ENCODE measurements at regions not wholly inside any gene's neighbourhood (a gene's known extent, or its start where the extent isn't known, plus 50 kb on each side); places are given as distances from the start of the nearest gene placed in this dataset.

- no TSS peak for BruUV-seq (replicated peaks)
- Histone ChIP-seq H4K20me1 (ENCODE audit: insufficient read depth, low read length) (no peaks in the 10 kb centered on the region), H3K4me1 (ENCODE audit: insufficient read depth, low read length) (no peaks in the 10 kb centered on the region), H3K79me2 (ENCODE audit: insufficient read depth, low read length) (no peaks in the 10 kb centered on the region), H3K9me3 (ENCODE audit: low read length) (peaks cover 15% of the 10 kb centered on the region; the same call in 1 of the 2 replicates), H3K27ac (ENCODE audit: extremely low read length, insufficient read depth, low read length) (no peak overlapping the region), H2AFZ (ENCODE audit: low read length) (no peak overlapping the region), H3K4me2 (ENCODE audit: low read depth, low read length) (no peak overlapping the region), H3K9ac (ENCODE audit: insufficient read depth, low read depth, low read length) (no peak overlapping the region), H3K4me3 (replicated peaks in 1 of 3; ENCODE audit: insufficient read depth in 1 of 3, low read depth in 2 of 3, low read length in 3 of 3) (no peak overlapping the region), H3K36me3 (replicated peaks in 1 of 2; ENCODE audit: control insufficient read depth in 1 of 2, insufficient read depth in 2 of 2, low read length in 2 of 2) (no peaks in the 10 kb centered on the region), H3K27me3 (ENCODE audit: control insufficient read depth in 1 of 2, insufficient read depth in 2 of 2, low read length in 2 of 2) (no peaks in the 10 kb centered on the region)
- DNase-seq (ENCODE audit: low spot score), result no peak
- WGBS (ENCODE audit: low lambda C conversion rate), result 23% methylated on average over 3 of the region's 3 CpGs
- no peak for ATAC-seq
- TF ChIP-seq RARG (CRISPR knock-in tag; IDR thresholded peaks at IDR 0.05; ENCODE audit: low read depth), result no peak
- TF ChIP-seq ZNF597 (CRISPR knock-in tag; IDR thresholded peaks at IDR 0.05), result no peak
- TF ChIP-seq SNAI1 (CRISPR knock-in tag; IDR thresholded peaks at IDR 0.05; ENCODE audit: borderline replicate concordance), result no peak
- no peak for TF ChIP-seq ZNF737 (CRISPR knock-in tag; IDR thresholded peaks at IDR 0.05; ENCODE audit: borderline replicate concordance)
- no peak for TF ChIP-seq REPIN1 (CRISPR knock-in tag; IDR thresholded peaks at IDR 0.05; ENCODE audit: borderline replicate concordance, low read depth)
- TF ChIP-seq E2F2 (CRISPR knock-in tag; IDR thresholded peaks at IDR 0.05; ENCODE audit: borderline replicate concordance), result no peak
- no peak for TF ChIP-seq ZNF331 (CRISPR knock-in tag; IDR thresholded peaks at IDR 0.05)
- TF ChIP-seq ZNF704 (CRISPR knock-in tag; IDR thresholded peaks at IDR 0.05; ENCODE audit: borderline replicate concordance), result no peak
- no peak for TF ChIP-seq ZNF776 (CRISPR knock-in tag; IDR thresholded peaks at IDR 0.05)
- TF ChIP-seq ZNF30 (CRISPR knock-in tag; IDR thresholded peaks at IDR 0.05), result no peak
- TF ChIP-seq ZNF781 (CRISPR knock-in tag; IDR thresholded peaks at IDR 0.05; ENCODE audit: borderline replicate concordance, not compliant biosample characterization), result no peak
- TF ChIP-seq ZNF124 (CRISPR knock-in tag; IDR thresholded peaks at IDR 0.05), result no peak
- no peak for TF ChIP-seq ZNF672 (CRISPR knock-in tag; IDR thresholded peaks at IDR 0.05)
- TF ChIP-seq ZMYM2 (CRISPR knock-in tag; IDR thresholded peaks at IDR 0.05), result no peak
- no peak for TF ChIP-seq BHLHE40 (IDR thresholded peaks at IDR 0.05; ENCODE audit: low read length)
- TF ChIP-seq KMT2B (CRISPR knock-in tag; IDR thresholded peaks at IDR 0.05), result no peak
- in situ Hi-C loops (cut with HindIII; ENCODE audit: extremely low pct_ligation_motif_present, low pct_unique_long_range_greater_than_20kb), result no loop called here
- CTCF ChIA-PET (ENCODE audit: low intra/inter-chr PET ratio, low total read pairs), result no interaction called here
- no peak for FAIRE-seq
- POLR2A ChIA-PET, result no interaction called here
- intact Hi-C loops (cut with micrococcal nuclease; ENCODE audit: unreplicated experiment), result no loop called here
Observed at GRCh38 chr11:106288057-106288456, 210.6 kb downstream of the AASDHPPT start.
